GM19043 (cell line): ENCODE measurements at regions not wholly inside any gene's neighbourhood (a gene's known extent, or its start where the extent isn't known, plus 50 kb on each side); places are given as distances from the start of the nearest gene placed in this dataset.

Source experiments
- ATAC-seq: cut with Tn5 transposase; IDR thresholded peaks from one replicate; pipeline ENCODE4 v1.9.1; 2021; ENCODE audit warnings: low read depth; ENCODE audit not compliant: unreplicated experiment

- no peak for ATAC-seq
These were observed 60.9 kb upstream of the LINGO1 start for GRCh38 chr15:77693576-77693975.

DNA sequence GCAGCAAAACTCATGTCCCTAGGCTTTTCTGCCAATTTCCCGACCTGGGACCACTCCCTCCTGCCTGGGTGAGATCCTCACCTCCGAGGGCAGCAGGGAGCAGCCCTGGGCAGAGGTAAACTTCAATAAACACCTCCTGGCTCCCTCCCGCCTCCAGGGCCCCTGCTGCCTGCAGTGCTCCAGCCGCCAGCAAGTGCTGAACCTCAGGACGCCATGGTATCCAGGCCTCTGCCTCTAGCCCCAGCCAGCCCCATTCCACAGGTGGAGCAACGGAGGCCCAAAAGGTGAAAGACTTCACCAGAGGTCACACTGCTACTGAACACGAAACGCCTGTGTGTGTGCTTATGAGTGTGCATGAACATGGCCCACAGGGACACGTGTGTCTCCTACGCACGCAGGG, 59.9 kb upstream of the LINGO1 start:
- no peak for ATAC-seq

- no peak for ATAC-seq
These were observed 58.9 kb upstream of the LINGO1 start for GRCh38 chr15:77691607-77692006.

DNA sequence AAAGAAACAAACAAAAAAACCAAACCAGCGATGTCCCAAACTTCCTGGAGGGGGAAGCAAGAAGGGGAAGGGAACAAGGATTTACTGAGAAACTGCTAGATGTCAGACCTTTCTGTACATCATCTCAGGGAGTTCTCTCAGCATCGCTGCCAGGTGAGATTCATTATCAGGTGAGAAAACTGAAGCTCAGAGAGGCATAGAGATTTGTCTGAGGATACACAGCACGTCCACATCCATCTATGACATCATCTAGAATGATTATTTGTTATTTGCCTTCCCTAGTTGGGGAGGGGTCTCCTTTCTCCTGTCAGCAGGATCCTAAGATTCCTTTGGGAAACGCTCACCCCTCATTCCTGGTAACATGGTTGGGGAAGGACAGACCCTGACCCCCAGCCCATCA, 57.1 kb upstream of the LINGO1 start:
- ATAC-seq: no peak

DNA sequence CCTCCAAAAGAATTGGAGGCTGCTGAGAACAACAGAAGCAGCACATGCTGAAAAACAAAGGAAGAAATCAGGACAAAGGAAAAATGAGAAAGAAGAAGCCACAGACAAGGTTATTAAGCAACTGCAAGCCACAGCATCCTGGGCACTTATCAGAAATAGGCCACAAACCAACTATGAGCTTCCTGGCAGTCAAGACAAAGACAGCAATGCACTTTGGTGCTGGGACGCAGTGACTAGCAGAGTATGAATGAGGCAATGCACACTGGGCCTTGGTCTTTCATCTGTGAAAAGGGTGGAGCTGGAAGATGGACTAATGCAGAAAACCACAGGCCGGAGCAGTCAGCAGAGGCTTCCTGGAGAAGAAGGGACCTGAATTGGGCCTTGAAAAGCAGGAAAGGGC, 56.0 kb upstream of the LINGO1 start:
- ATAC-seq: no peak

- no peak for ATAC-seq
These were observed 55.6 kb upstream of the LINGO1 start for GRCh38 chr15:77688266-77688665.

GRCh38 chr15:77685082-77685815, 52.5 kb upstream of the LINGO1 start:
- ATAC-seq: no peak

GRCh38 chr15:77684341-77685081, 51.8 kb upstream of the LINGO1 start:
- ATAC-seq: no peak

DNA sequence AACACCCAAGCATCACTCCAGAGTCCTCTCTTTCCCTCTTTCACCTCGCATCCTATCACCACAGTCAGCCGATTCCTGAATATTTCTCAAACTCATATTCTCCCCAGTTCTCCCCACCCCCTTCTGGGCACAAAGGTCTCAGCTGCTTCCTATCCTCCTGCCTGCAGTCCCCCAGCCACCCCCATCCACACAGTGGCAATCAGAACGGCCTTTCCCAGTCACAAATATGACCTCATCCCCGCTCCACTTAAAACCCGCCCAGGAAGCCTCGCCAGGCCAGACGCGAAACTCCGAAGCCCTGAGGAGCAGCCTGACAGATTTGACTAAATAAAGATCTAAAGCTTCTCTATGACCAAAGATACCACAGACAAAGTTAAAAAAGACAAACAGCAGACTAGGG, 49.9 kb upstream of the LINGO1 start:
- ATAC-seq: no peak
